Upper lobe of left lung (tissue), 4 donors: ENCODE measurements at regions not wholly inside any gene's neighbourhood (a gene's known extent, or its start where the extent isn't known, plus 50 kb on each side); places are given as distances from the start of the nearest gene placed in this dataset.

Experiments used
- CTCF ChIP-seq, 6 experiments: fragments of 450-650 bp in 4 of 6; fragments of 200-600 bp in 2 of 6; sonication (generic) in 2 of 6; IDR thresholded peaks; one replicate each; pipeline ENCODE4 v1.5.1; 2016 to 2019; ENCODE audit warnings: antibody characterized with exemption in 6 of 6
- POLR2A ChIP-seq, 4 donors: fragments of 450-650 bp; IDR thresholded peaks; one replicate each; pipeline ENCODE4 v1.5.1; 2016 to 2017; ENCODE audit warnings: antibody characterized with exemption in 4 of 4, mild to moderate bottlenecking in 2 of 4
- POLR2AphosphoS5 ChIP-seq, 2 donors: sonication (generic); formaldehyde crosslinking; IDR thresholded peaks; one replicate each; pipeline ENCODE4 v1.5.1; 2017; ENCODE audit warnings: antibody characterized with exemption in 2 of 2

GRCh38 chr20:1809611-1810510, 85.3 kb upstream of the SIRPA start:
- TF ChIP-seq CTCF (IDR thresholded peaks at IDR 0.05) (no peak), POLR2AphosphoS5 (IDR thresholded peaks at IDR 0.05) (no peak), POLR2A (IDR thresholded peaks at IDR 0.05) (no peak)
